ENCODE measurements at regions not wholly inside any gene's neighbourhood (a gene's known extent, or its start where the extent isn't known, plus 50 kb on each side); places are given as distances from the start of the nearest gene placed in this dataset.

DNA sequence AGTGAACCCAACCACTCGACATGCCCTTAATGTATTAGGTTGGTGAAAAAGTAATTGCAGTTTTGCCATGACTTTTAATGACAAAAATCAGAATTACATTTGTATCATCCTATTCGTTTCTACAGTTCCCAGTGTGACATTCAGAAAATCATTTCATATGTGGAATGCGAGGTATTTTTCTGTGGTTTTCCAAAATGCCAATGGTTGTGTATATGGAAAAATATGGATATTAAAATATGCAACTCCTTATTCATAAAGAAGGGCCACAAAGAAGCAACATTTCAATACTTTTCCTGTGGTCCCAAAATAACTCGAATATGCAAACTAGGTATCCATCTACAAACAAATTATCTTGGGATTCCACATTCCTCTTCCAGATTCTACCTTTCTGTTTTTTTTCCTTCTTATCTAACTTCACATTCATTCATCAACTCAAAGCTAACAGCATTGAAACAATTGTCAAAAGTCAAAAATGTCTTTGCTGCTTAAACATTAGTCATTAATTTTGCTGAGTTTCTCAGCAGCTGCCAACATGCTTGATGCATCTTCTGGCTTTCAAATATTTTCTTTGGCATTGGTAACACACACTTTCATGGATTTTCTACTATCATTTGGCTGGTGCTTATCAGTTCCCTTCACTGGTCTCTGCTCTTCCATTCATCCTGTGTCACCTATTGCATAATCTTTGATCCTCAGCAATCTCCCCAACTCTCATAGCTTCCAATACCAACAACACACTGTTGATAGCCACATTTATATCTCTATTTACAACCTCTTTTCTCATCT lies 1445.4 kb downstream of the EFNB2 start:
- no peak overlapping the region for H3K56ac ChIP-seq (ENCODE audit: extremely low read depth, insufficient read depth, low read length)
- DNase-seq (no peak), ATAC-seq (ENCODE audit: low read depth) (no peak)
- H3K9me1 ChIP-seq (ENCODE audit: insufficient read depth, low read length): no peaks in the 10 kb centered on the region
- no peaks in the 10 kb centered on the region for H3K9me3 ChIP-seq (ENCODE audit: control insufficient read depth, insufficient read depth, low read length)
- H2BK15ac ChIP-seq (ENCODE audit: low read depth, low read length): no peak overlapping the region
- H3K4me3 ChIP-seq (ENCODE audit: insufficient read depth, low read depth, low read length): no peak overlapping the region
- BruUV-seq (replicated peaks): no TSS peak
- H4K91ac ChIP-seq (ENCODE audit: insufficient read depth, low read depth, low read length): no peak overlapping the region
- H4K20me1 ChIP-seq (ENCODE audit: insufficient read depth, low read length): no peaks in the 10 kb centered on the region
- no CpG with 5 or more reads among the region's 4 CpGs for WGBS, 2 experiments (ENCODE audit: extremely low coverage in 2 of 2, insufficient read length in 1 of 2)
- H3K4me1 ChIP-seq (ENCODE audit: control insufficient read depth, insufficient read depth, low read length): no peaks in the 10 kb centered on the region
- H3K18ac ChIP-seq (ENCODE audit: low read depth, low read length): no peak overlapping the region
- intact Hi-C loops (cut with micrococcal nuclease): no loop called here
- H2BK20ac ChIP-seq (ENCODE audit: low read depth, low read length): no peak overlapping the region
- in situ Hi-C loops (cut with MboI; ENCODE audit: low sequenced_read_pairs): no loop called here
- no peak overlapping the region for H2BK5ac ChIP-seq (ENCODE audit: low read depth, low read length, poor library complexity, severe bottlenecking)
- H3K14ac ChIP-seq (replicated peaks; ENCODE audit: low read depth, low read length): no peak overlapping the region
- H2AK5ac ChIP-seq (ENCODE audit: low read depth, low read length): no peak overlapping the region
- dilution Hi-C loops (cut with HindIII; ENCODE audit: low sequenced_read_pairs, unreplicated experiment): no loop called here
- H2BK120ac ChIP-seq (ENCODE audit: low read depth, low read length): no peak overlapping the region
- POLR2A ChIA-PET (ENCODE audit: unreplicated experiment): no interaction called here
- no peak overlapping the region for H2AK9ac ChIP-seq (replicated peaks; ENCODE audit: low read depth, low read length, poor library complexity)
- no peaks in the 10 kb centered on the region for H3K27me3 ChIP-seq (ENCODE audit: control insufficient read depth, insufficient read depth, low read length)
- no peaks in the 10 kb centered on the region for H3K79me1 ChIP-seq (ENCODE audit: low read depth in 1 of 2, low read length in 2 of 2)
- H4K8ac ChIP-seq (ENCODE audit: low read depth in 2 of 2, low read length in 2 of 2): no peak overlapping the region
- H3K36me3 ChIP-seq (ENCODE audit: control insufficient read depth, insufficient read depth, low read length): no peaks in the 10 kb centered on the region
- H3K27ac ChIP-seq (ENCODE audit: insufficient read depth, low read length): no peak overlapping the region
- TF ChIP-seq CEBPB (IDR thresholded peaks at IDR 0.05; ENCODE audit: low read depth, low read length): 0 out of 2 replicates have a peak, but pooled peaks have one; percentile 46
- TF ChIP-seq MXI1 (IDR thresholded peaks at IDR 0.05; ENCODE audit: borderline replicate concordance, low read depth, low read length): no peak
- H3K4ac ChIP-seq (ENCODE audit: low read depth, low read length): no peak overlapping the region
- H3K4me2 ChIP-seq (ENCODE audit: low read depth, low read length): no peak overlapping the region
- CTCF ChIA-PET: interaction anchor here (0.6 kb wide), 1 partner anchor 118 kb away, joined by 4 read pairs; no protein-coding TSS in a partner anchor
- H3K9ac ChIP-seq (ENCODE audit: low read depth, low read length): no peak overlapping the region
- H3K23ac ChIP-seq (ENCODE audit: low read depth, low read length): no peak overlapping the region
- no peak overlapping the region for H4K5ac ChIP-seq (ENCODE audit: low read depth, low read length)
- no peak overlapping the region for H2AFZ ChIP-seq (replicated peaks; ENCODE audit: low read length, poor library complexity)

Measured in IMR-90 (cell line).